T-helper 17 cell (primary cell): ENCODE measurements at regions not wholly inside any gene's neighbourhood (a gene's known extent, or its start where the extent isn't known, plus 50 kb on each side); places are given as distances from the start of the nearest gene placed in this dataset.
"Not testable (repeated sequence)": the region's sequence is repeated elsewhere in the genome, so short reads cannot be mapped to it uniquely, and the experiment has no call there.

Experiments used
- ATAC-seq: fragments of 150-1000 bp; cut with Tn5 transposase; 2 replicates; pipeline ENCODE4 v1.10.0; 2021; ENCODE audit warnings: mild to moderate bottlenecking, moderate library complexity
- DNase-seq, 3 donors: peaks; one replicate each; pipeline versions ENCODE4 v3.0.0 to v3.0.0-alpha.2; 2020 to 2021
- H3K9me3 ChIP-seq: one replicate; pipeline ENCODE4 v1.7.0; 2013; ENCODE audit warnings: low read length, mild to moderate bottlenecking; ENCODE audit not compliant: control insufficient read depth, poor library complexity, severe bottlenecking
- H3K27ac Mint-ChIP-seq: one replicate; pipeline ENCODE4 v1.8.0; 2022; ENCODE audit warnings: mild to moderate bottlenecking, moderate library complexity, mixed read lengths
- H3K27me3 Mint-ChIP-seq: one replicate; pipeline ENCODE4 v1.8.0; 2022; ENCODE audit warnings: mixed read lengths
- H3K36me3 Mint-ChIP-seq: one replicate; pipeline ENCODE4 v1.8.0; 2022; ENCODE audit warnings: low read depth, mixed read lengths
- H3K4me1 Mint-ChIP-seq: one replicate; pipeline ENCODE4 v1.8.0; 2022; ENCODE audit warnings: mild to moderate bottlenecking, mixed read lengths
- H3K4me3 Mint-ChIP-seq: one replicate; pipeline ENCODE4 v1.8.0; 2022; ENCODE audit warnings: mild to moderate bottlenecking, moderate library complexity, mixed read lengths

- H3K27ac Mint-ChIP-seq, H3K4me1 Mint-ChIP-seq, DNase-seq, H3K4me3 Mint-ChIP-seq, H3K27me3 Mint-ChIP-seq, ATAC-seq, H3K36me3 Mint-ChIP-seq, H3K9me3 ChIP-seq: not testable (repeated sequence)
Measured at GRCh38 chr13:18725242-18725822, 456.3 kb downstream of the TUBA3C start.

GRCh38 chr13:18714889-18715288, 466.7 kb downstream of the TUBA3C start:
- H3K9me3 ChIP-seq, result no peaks in the 10 kb centered on the region
- H3K27ac Mint-ChIP-seq, result no peak overlapping the region
- no peak for ATAC-seq

DNA sequence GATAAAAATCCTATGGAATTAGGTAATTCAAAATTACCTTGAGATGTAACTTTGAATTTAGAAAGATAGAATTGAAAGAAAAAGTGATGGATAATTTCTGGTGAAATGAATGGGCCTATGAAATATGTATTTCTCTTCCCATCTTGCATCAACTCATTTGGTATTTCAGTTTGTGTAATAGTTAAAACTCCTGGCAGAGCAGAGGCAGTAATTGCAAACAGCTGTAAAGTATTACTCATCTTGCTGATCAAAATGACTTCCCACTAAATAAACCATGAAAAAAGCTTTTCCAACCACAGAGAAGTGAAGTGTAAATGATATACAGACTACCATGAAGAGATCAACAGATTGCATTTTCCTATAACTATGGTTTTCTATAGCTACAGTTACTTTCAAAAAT, 471.0 kb downstream of the TUBA3C start:
- not testable (repeated sequence) for H3K4me3 Mint-ChIP-seq, H3K27me3 Mint-ChIP-seq, H3K36me3 Mint-ChIP-seq, ATAC-seq, H3K4me1 Mint-ChIP-seq, H3K27ac Mint-ChIP-seq, DNase-seq, H3K9me3 ChIP-seq

More at GRCh38 chr13:18714889-18715288, 466.7 kb downstream of the TUBA3C start:
- Mint-ChIP-seq H3K4me1 (no peaks in the 10 kb centered on the region), H3K27me3 (peaks cover 10% of the 10 kb centered on the region), H3K36me3 (no peaks in the 10 kb centered on the region), H3K4me3 (no peak overlapping the region)
- no peak for DNase-seq

DNA sequence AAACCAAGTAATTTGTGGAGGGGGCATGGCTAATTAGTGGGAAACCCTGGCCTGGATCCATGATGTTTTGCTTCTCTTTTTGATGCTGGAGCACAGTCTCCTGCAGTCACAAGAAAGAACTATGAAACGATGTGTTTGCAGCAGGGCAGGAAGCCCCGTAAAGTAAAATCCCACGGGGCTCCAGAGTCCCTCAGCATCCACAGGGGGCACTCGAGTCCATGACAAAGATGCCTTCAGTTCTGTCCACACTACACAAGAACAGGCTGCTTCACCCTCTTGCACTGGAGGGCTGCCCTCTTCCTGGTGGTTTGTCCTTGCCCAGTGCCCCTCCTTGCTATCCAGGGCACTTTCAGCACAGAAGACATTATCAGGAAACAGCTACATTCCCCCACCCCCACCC, 475.1 kb downstream of the TUBA3C start:
- not testable (repeated sequence) for ATAC-seq, H3K27ac Mint-ChIP-seq, H3K27me3 Mint-ChIP-seq

GRCh38 chr13:18702464-18703247, 479.0 kb downstream of the TUBA3C start:
- DNase-seq, ATAC-seq, H3K4me3 Mint-ChIP-seq, H3K27me3 Mint-ChIP-seq, H3K36me3 Mint-ChIP-seq, H3K27ac Mint-ChIP-seq, H3K9me3 ChIP-seq, H3K4me1 Mint-ChIP-seq: not testable (repeated sequence)

More for the DNA sequence above, 475.1 kb downstream of the TUBA3C start:
- H3K9me3 ChIP-seq, H3K36me3 Mint-ChIP-seq, H3K4me1 Mint-ChIP-seq, DNase-seq, H3K4me3 Mint-ChIP-seq: not testable (repeated sequence)

DNA sequence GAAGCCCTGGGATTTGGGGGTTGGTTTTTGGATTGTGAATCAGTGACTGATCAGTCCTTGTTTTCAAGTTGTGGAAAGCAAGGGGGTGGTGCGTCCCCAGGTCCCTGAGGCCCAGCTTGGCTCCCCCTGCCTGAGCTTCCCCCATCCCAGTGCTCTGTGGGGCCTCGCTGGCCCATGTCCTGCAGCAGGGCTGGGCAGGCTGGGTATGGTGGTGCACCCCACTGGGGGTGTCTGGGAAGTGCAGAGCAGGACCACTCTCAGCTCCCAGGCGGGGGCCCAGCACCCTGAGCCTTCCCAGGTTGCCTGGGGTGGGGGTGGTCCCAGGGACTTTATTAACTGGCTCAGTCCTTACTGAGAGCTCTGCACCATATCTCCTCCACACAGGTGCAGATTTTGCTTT, 483.3 kb downstream of the TUBA3C start:
- not testable (repeated sequence) for ATAC-seq, H3K9me3 ChIP-seq, H3K27me3 Mint-ChIP-seq, DNase-seq, H3K4me3 Mint-ChIP-seq, H3K36me3 Mint-ChIP-seq, H3K27ac Mint-ChIP-seq, H3K4me1 Mint-ChIP-seq

DNA sequence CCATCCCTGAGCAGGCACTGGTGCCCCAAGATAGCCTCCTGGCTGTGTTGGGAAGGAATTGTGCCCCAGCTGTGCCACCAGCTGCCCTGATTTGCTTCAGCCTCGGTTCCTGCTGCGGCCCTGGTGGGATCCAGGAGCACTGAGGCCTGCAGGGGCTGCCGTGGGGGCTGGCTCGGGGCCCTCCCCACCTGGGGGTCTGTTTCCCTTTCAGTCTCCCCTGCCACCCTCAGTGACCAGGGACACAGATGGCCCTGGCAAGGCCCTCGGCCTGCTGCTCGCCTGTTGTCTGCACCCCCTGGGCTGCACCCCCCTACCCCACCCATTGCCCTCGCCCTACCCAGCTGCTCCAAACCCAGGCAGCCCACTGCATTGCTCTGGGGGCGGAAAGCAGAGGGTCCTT, 483.8 kb downstream of the TUBA3C start:
- H3K4me1 Mint-ChIP-seq, H3K4me3 Mint-ChIP-seq, H3K36me3 Mint-ChIP-seq, ATAC-seq, H3K9me3 ChIP-seq, H3K27ac Mint-ChIP-seq, DNase-seq, H3K27me3 Mint-ChIP-seq: not testable (repeated sequence)

GRCh38 chr13:18697221-18697620, 484.4 kb downstream of the TUBA3C start:
- H3K27me3 Mint-ChIP-seq, ATAC-seq, H3K27ac Mint-ChIP-seq, DNase-seq, H3K4me3 Mint-ChIP-seq, H3K36me3 Mint-ChIP-seq, H3K9me3 ChIP-seq, H3K4me1 Mint-ChIP-seq: not testable (repeated sequence)

DNA sequence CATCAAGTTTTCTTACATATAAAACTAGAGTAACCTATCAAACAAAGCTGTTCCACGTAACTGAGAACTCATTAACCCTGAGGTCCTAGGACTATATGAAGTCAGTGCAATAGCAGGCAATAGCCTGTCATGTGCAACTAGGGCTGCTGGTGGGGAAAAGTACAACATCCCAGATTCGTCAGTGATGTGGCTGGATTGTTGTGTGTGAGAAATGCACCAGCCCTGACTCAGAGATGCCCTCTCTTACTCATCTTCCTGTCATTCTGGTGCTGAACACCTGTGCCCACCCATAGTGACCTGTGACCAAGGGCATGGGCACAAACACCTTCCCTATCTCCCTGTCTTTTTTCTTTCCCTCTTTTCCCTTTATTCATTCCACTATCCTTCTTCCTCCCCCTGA, 504.2 kb downstream of the TUBA3C start:
- H3K36me3 Mint-ChIP-seq, H3K27me3 Mint-ChIP-seq, H3K27ac Mint-ChIP-seq, H3K4me3 Mint-ChIP-seq, H3K9me3 ChIP-seq, ATAC-seq, DNase-seq, H3K4me1 Mint-ChIP-seq: not testable (repeated sequence)

GRCh38 chr13:18675268-18675667, 506.4 kb downstream of the TUBA3C start:
- H3K27ac Mint-ChIP-seq, H3K4me1 Mint-ChIP-seq, H3K27me3 Mint-ChIP-seq, H3K9me3 ChIP-seq, H3K4me3 Mint-ChIP-seq, DNase-seq, H3K36me3 Mint-ChIP-seq, ATAC-seq: not testable (repeated sequence)

DNA sequence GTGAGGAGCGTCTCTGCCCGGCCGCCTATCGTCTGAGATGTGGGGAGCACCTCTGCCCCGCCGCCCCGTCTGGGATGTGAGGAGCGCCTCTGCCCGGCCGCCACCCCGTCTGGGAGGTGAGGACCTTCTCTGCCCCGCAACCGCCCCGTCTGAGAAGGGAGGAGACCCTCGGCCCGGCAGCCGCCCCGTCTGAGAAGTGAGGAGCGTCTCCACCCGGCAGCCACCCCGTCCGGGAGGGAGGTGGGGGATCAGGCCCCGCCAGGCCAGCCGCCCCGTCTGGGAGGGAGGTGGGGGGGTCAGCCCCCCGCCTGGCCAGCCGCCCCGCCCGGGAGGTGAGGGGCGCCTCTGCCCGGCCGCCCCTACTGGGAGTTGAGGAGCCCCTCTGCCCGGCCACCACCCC, 507.8 kb downstream of the TUBA3C start:
- not testable (repeated sequence) for H3K4me1 Mint-ChIP-seq, ATAC-seq, H3K9me3 ChIP-seq, H3K27ac Mint-ChIP-seq, H3K36me3 Mint-ChIP-seq, H3K4me3 Mint-ChIP-seq, DNase-seq, H3K27me3 Mint-ChIP-seq

DNA sequence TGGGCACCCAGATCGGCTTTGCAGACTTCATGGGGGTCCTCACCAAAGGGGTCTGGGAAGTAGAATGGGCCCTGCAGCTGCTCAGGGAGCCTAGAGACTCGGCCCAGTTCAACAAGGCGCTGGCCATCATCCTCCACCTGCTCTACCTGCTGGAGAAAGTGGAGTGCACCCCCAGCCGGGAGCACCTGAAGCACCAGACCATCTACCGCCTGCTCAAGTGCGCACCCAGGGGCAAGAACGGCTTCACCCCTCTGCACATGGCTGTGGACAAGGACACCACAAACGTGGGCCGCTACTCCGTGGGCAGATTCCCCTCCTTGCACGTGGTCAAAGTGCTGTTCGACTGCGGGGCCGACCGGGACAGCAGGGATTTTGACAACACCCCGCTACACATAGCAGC, 515.0 kb downstream of the TUBA3C start:
- not testable (repeated sequence) for H3K9me3 ChIP-seq, DNase-seq, H3K36me3 Mint-ChIP-seq, H3K27me3 Mint-ChIP-seq, H3K4me1 Mint-ChIP-seq, ATAC-seq, H3K27ac Mint-ChIP-seq, H3K4me3 Mint-ChIP-seq

DNA sequence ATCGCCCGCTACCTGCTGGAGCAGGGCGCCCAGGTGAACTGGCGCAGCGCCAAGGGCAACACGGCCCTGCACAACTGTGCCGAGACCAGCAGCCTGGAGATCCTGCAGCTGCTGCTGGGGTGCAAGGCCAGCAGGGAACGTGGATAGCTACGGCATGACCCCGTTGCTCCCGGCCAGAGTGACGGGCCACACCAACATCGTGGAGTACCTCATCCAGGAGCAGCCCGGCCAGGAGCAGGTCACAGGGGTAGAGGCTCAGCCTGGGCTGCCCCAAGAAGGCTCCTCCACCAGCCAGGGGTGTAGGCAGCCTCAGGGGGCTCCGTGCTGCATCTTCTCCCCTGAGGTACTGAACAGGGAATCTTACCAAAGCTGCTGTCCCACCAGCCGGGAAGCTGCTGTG, 515.9 kb downstream of the TUBA3C start:
- H3K36me3 Mint-ChIP-seq, DNase-seq, H3K4me1 Mint-ChIP-seq, H3K9me3 ChIP-seq, H3K27ac Mint-ChIP-seq, ATAC-seq, H3K4me3 Mint-ChIP-seq, H3K27me3 Mint-ChIP-seq: not testable (repeated sequence)

- not testable (repeated sequence) for H3K36me3 Mint-ChIP-seq
Measured at GRCh38 chr13:18665124-18665523, 516.5 kb downstream of the TUBA3C start.

More at GRCh38 chr13:18665124-18665523, 516.5 kb downstream of the TUBA3C start:
- H3K27ac Mint-ChIP-seq, ATAC-seq, H3K9me3 ChIP-seq, H3K4me1 Mint-ChIP-seq, DNase-seq, H3K4me3 Mint-ChIP-seq, H3K27me3 Mint-ChIP-seq: not testable (repeated sequence)
